Adrenal gland (tissue), 5 donors: ENCODE measurements at regions not wholly inside any gene's neighbourhood (a gene's known extent, or its start where the extent isn't known, plus 50 kb on each side); places are given as distances from the start of the nearest gene placed in this dataset.
"Not testable (repeated sequence)": the region's sequence is repeated elsewhere in the genome, so short reads cannot be mapped to it uniquely, and the experiment has no call there.

Experiments used
- POLR2A ChIP-seq, 2 donors: fragments of 450-650 bp; IDR thresholded peaks; one replicate each; pipeline ENCODE4 v1.6.1; 2017; ENCODE audit warnings: antibody characterized with exemption in 2 of 2, mild to moderate bottlenecking in 2 of 2, moderate library complexity in 1 of 2
- TF ChIP-seq, protein P1 (sequence below), 6 experiments: fragments of 450-650 bp in 4 of 6; fragments of 200-600 bp in 2 of 6; sonication (generic) in 1 of 6; IDR thresholded peaks; 1 replicate in 5 of 6; 2 replicates in 1 of 6; pipeline versions ENCODE4 v1.5.1 to v1.8.0; 2016 to 2021; ENCODE audit warnings: antibody characterized with exemption in 6 of 6, mild to moderate bottlenecking in 2 of 6, moderate library complexity in 1 of 6
- donor health status: DM: no; HTN: no; CAD: no.

DNA sequence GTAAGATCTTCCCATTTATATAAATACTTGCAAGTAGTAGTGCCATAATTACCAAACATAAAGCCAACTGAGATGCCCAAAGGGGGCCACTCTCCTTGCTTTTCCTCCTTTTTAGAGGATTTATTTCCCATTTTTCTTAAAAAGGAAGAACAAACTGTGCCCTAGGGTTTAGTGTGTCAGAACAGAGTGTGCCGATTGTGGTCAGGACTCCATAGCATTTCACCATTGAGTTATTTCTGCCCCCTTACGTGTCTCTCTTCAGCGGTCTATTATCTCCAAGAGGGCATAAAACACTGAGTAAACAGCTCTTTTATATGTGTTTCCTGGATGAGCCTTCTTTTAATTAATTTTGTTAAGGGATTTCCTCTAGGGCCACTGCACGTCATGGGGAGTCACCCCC, 227.9 kb downstream of the POTEM start:
- TF ChIP-seq, protein P1, sequence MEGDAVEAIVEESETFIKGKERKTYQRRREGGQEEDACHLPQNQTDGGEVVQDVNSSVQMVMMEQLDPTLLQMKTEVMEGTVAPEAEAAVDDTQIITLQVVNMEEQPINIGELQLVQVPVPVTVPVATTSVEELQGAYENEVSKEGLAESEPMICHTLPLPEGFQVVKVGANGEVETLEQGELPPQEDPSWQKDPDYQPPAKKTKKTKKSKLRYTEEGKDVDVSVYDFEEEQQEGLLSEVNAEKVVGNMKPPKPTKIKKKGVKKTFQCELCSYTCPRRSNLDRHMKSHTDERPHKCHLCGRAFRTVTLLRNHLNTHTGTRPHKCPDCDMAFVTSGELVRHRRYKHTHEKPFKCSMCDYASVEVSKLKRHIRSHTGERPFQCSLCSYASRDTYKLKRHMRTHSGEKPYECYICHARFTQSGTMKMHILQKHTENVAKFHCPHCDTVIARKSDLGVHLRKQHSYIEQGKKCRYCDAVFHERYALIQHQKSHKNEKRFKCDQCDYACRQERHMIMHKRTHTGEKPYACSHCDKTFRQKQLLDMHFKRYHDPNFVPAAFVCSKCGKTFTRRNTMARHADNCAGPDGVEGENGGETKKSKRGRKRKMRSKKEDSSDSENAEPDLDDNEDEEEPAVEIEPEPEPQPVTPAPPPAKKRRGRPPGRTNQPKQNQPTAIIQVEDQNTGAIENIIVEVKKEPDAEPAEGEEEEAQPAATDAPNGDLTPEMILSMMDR (IDR thresholded peaks at IDR 0.05): not testable (repeated sequence)
- TF ChIP-seq POLR2A (IDR thresholded peaks at IDR 0.05): not testable (repeated sequence)
